A673 (cell line): ENCODE measurements at regions not wholly inside any gene's neighbourhood (a gene's known extent, or its start where the extent isn't known, plus 50 kb on each side); places are given as distances from the start of the nearest gene placed in this dataset.

Experiments used
- BruUV-seq: library from RNA; stranded (reverse); fragments of 400-500 nt; replicated peaks from 2 replicates; lab custom pipeline; 2021; lab: Mats Ljungman, UMichigan
- CTCF ChIA-PET: fragments of 300-600 bp; sonication (Branson Sonifier 250); formaldehyde crosslinking; loops from one replicate; lab custom pipeline; 2022; ENCODE audit warnings: antibody characterized with exemption; lab: Charles Lee
- POLR2A ChIA-PET: fragments of 300-600 bp; sonication (Branson Sonifier 250); formaldehyde crosslinking; loops from one replicate; lab custom pipeline; 2022; ENCODE audit warnings: antibody characterized with exemption; ENCODE audit not compliant: low non-redundant PET; lab: Charles Lee
- DNase-seq: peaks from one replicate; pipeline ENCODE4 v3.0.0-alpha.2; 2015; ENCODE audit warnings: low spot score
- H3K27ac ChIP-seq: fragments of 200-600 bp; sonication (generic); 2 replicates; pipeline ENCODE4 v1.5.1; 2016; ENCODE audit warnings: mixed run types, low read depth, mild to moderate bottlenecking, mixed read lengths, antibody characterized with exemption, low read length; ENCODE audit not compliant: poor library complexity, severe bottlenecking
- H3K27me3 ChIP-seq: fragments of 200-600 bp; sonication (generic); replicated peaks from 2 replicates; pipeline ENCODE4 v1.6.1; 2017; ENCODE audit warnings: mixed run types, low read depth, mild to moderate bottlenecking, mixed read lengths, antibody characterized with exemption, low read length; ENCODE audit not compliant: insufficient read depth, poor library complexity
- H3K36me3 ChIP-seq: fragments of 200-600 bp; sonication (generic); 2 replicates; pipeline ENCODE4 v1.6.1; 2016; ENCODE audit warnings: mixed run types, mild to moderate bottlenecking, mixed read lengths, antibody characterized with exemption, low read length; ENCODE audit not compliant: insufficient read depth, poor library complexity, severe bottlenecking
- H3K4me1 ChIP-seq: fragments of 200-600 bp; sonication (generic); 2 replicates; pipeline ENCODE4 v1.6.1; 2017; ENCODE audit warnings: mixed run types, mild to moderate bottlenecking, mixed read lengths, antibody characterized with exemption, low read length; ENCODE audit not compliant: insufficient read depth, poor library complexity, severe bottlenecking
- H3K4me3 ChIP-seq: fragments of 200-600 bp; sonication (generic); 2 replicates; pipeline ENCODE4 v1.5.1; 2016; ENCODE audit warnings: low read depth, mixed run types, mild to moderate bottlenecking, mixed read lengths, low read length; ENCODE audit not compliant: poor library complexity, severe bottlenecking
- H3K9me3 ChIP-seq: fragments of 200-600 bp; sonication (generic); 2 replicates; pipeline ENCODE4 v1.6.1; 2016; ENCODE audit warnings: mixed run types, low read depth, mild to moderate bottlenecking, mixed read lengths, antibody characterized with exemption, low read length; ENCODE audit not compliant: poor library complexity, severe bottlenecking
- EZH2 ChIP-seq: fragments of 200-600 bp; sonication (generic); IDR thresholded peaks from 2 replicates; pipeline ENCODE4 v1.6.1; 2017; ENCODE audit warnings: borderline replicate concordance, low read depth, mild to moderate bottlenecking, mixed read lengths, antibody characterized with exemption, low read length; ENCODE audit not compliant: poor library complexity, severe bottlenecking
- intact Hi-C: fragments of 100-400 bp; cut with micrococcal nuclease; formaldehyde crosslinking; loops from one replicate; pipeline ENCODE4 v1.10.0; 2022; ENCODE audit not compliant: unreplicated experiment
- TF ChIP-seq, protein P1 (sequence below): fragments of 300-800, 200-600 bp; sonication (generic); conservative IDR thresholded peaks from 2 replicates; pipeline ENCODE4 v1.5.1; 2017; ENCODE audit warnings: low read depth, mild to moderate bottlenecking, antibody characterized with exemption, low read length, moderate library complexity, mixed read lengths

DNA sequence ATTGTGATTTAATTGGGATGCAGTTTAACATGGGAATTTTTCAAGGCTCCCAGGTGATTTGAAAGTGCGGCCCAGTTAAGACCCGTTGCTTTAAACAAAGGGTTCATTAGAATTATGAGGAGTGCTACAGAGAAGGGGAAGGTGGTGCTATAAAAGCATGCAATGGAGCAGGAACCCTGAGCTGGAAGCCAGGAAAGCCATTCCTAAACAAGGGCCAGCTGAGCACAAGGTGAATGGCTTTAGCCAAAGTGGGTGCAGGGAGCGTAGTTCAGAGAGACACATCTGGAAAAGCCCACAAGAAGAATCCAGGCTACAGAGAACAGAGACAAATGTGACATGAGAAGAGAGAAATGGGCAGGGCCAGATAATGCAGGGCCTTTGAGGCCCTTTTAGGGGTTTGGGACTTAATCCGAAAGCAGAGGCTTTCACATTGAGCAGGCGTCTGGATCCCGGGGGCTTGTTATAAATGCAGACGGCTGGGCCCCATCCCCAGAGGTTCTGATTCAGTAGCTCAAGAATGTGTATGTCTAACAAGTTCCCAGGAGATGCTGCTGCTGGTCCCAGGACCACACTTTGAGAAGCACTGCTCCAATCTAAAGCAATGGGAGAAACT is 138.1 kb upstream of the WWC1 start:
- CTCF ChIA-PET = no interaction called here
- no peaks in the 10 kb centered on the region for H3K36me3 ChIP-seq
- no peaks in the 10 kb centered on the region for H3K9me3 ChIP-seq
- BruUV-seq = no TSS peak
- H3K27ac ChIP-seq = no peak overlapping the region
- POLR2A ChIA-PET = interaction anchor here (0.6 kb wide), 1 partner anchor 12 kb away, joined by 3 read pairs; no protein-coding TSS in a partner anchor
- no peaks in the 10 kb centered on the region for H3K27me3 ChIP-seq
- H3K4me3 ChIP-seq = no peak overlapping the region
- H3K4me1 ChIP-seq = no peaks in the 10 kb centered on the region
- intact Hi-C loops = no loop called here
- TF ChIP-seq, protein P1, sequence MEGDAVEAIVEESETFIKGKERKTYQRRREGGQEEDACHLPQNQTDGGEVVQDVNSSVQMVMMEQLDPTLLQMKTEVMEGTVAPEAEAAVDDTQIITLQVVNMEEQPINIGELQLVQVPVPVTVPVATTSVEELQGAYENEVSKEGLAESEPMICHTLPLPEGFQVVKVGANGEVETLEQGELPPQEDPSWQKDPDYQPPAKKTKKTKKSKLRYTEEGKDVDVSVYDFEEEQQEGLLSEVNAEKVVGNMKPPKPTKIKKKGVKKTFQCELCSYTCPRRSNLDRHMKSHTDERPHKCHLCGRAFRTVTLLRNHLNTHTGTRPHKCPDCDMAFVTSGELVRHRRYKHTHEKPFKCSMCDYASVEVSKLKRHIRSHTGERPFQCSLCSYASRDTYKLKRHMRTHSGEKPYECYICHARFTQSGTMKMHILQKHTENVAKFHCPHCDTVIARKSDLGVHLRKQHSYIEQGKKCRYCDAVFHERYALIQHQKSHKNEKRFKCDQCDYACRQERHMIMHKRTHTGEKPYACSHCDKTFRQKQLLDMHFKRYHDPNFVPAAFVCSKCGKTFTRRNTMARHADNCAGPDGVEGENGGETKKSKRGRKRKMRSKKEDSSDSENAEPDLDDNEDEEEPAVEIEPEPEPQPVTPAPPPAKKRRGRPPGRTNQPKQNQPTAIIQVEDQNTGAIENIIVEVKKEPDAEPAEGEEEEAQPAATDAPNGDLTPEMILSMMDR = no peak
- TF ChIP-seq EZH2 = no peak
- DNase-seq = no peak

DNA sequence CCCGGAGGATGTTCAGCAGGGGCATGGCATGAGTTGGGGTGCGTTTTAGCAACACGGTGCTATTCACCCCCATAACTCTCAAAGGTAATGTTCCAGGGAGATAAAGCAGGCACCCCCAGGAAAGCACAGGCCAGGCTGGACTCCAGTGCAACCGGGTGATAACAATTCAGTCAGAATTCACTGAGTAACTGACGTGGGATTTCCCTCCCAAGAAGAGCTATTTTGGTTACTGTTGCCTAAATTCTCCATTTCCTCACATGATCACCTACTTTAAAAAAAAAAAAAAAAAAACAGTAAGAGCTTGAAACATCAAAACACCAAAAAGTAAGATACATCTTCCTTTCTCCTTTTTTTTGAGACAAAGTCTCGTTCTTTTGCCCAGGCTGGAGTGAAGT is 137.6 kb upstream of the WWC1 start:
- no peaks in the 10 kb centered on the region for H3K36me3 ChIP-seq
- H3K4me1 ChIP-seq = no peaks in the 10 kb centered on the region
- H3K9me3 ChIP-seq = no peaks in the 10 kb centered on the region
- no peak for TF ChIP-seq EZH2
- TF ChIP-seq, protein P1 = no peak
- H3K4me3 ChIP-seq = no peak overlapping the region
- BruUV-seq = no TSS peak
- intact Hi-C loops = no loop called here
- no peak overlapping the region for H3K27ac ChIP-seq
- ChIA-PET CTCF (no interaction called here), POLR2A (interaction anchor here (0.6 kb wide), 1 partner anchor 11 kb away, joined by 3 read pairs; no protein-coding TSS in a partner anchor)
- H3K27me3 ChIP-seq = no peaks in the 10 kb centered on the region
- DNase-seq = no peak

DNA sequence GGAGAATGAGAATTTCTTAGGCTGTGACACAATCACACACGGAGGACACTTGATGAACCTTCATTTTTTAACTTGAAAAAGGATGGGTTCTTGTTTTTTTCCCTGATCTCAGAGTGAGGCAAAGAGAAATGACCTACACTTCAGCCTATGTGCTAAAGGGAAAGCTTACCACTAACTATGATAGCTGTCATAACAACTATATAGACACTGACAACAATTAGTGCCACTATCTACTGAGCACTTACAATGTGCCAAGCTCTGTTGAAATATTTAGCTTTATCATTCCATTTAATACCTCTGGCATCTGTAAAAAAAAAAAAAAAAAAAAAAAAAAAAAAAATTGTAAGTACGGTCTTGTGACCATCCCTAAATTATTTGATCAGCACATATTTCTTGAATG is 135.9 kb upstream of the WWC1 start:
- intact Hi-C loops = no loop called here
- no TSS peak for BruUV-seq
- Histone ChIP-seq H3K27ac (no peak overlapping the region), H3K4me1 (no peaks in the 10 kb centered on the region), H3K36me3 (no peaks in the 10 kb centered on the region), H3K27me3 (no peaks in the 10 kb centered on the region), H3K9me3 (no peaks in the 10 kb centered on the region), H3K4me3 (no peak overlapping the region)
- no peak for DNase-seq
- ChIA-PET CTCF (no interaction called here), POLR2A (no interaction called here)
- TF ChIP-seq, protein P1 = no peak
- TF ChIP-seq EZH2 = no peak
